ENCODE measurements at regions not wholly inside any gene's neighbourhood (a gene's known extent, or its start where the extent isn't known, plus 50 kb on each side); places are given as distances from the start of the nearest gene placed in this dataset.

DNA sequence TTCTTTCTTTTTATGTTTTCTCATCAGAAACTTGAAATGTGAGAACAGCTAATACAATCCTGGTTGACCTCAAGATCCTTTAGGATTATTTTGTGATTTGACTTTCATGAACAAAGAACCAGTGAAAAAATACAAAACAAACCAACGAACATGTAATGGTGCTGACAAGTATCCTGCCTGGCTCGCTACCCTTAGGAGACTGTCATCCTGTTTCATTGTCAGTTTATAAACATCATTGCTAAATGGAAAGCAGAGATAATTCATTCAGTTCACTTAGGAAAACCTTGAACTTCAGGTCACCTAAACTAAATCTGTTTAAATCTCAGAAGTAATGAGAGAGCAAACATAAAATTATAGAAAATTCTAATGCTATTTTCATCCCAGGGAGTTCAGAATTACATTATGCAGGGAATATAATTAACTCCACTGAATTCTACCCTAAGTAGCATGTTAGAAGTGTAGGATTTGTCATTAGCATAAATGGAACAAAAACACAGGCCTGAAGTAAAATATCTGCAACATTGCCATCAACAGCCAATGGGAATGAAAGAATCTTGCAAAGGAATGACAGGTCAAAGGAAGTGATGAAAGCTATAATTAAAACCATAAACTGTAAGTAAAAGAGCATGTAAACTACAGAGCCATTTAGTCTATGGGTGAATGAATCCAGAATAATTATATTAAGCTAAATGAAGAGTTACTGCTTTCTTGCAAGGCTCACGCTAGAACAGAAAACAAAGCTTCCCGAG, 401.2 kb upstream of the MANEA start:
- TF ChIP-seq, protein P1, sequence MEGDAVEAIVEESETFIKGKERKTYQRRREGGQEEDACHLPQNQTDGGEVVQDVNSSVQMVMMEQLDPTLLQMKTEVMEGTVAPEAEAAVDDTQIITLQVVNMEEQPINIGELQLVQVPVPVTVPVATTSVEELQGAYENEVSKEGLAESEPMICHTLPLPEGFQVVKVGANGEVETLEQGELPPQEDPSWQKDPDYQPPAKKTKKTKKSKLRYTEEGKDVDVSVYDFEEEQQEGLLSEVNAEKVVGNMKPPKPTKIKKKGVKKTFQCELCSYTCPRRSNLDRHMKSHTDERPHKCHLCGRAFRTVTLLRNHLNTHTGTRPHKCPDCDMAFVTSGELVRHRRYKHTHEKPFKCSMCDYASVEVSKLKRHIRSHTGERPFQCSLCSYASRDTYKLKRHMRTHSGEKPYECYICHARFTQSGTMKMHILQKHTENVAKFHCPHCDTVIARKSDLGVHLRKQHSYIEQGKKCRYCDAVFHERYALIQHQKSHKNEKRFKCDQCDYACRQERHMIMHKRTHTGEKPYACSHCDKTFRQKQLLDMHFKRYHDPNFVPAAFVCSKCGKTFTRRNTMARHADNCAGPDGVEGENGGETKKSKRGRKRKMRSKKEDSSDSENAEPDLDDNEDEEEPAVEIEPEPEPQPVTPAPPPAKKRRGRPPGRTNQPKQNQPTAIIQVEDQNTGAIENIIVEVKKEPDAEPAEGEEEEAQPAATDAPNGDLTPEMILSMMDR (IDR thresholded peaks at IDR 0.05), result no peak
- no peak for DNase-seq
- intact Hi-C loops (cut with DNase I), result no loop called here
- no peaks in the 10 kb centered on the region for H3K4me1 ChIP-seq
- no peaks in the 10 kb centered on the region for H3K36me3 ChIP-seq
- no peak overlapping the region for H3K27ac ChIP-seq
- H3K27me3 ChIP-seq (ENCODE audit: low read depth), result no peaks in the 10 kb centered on the region
- no peak for ATAC-seq
- H3K4me3 ChIP-seq, result no peak overlapping the region
- no peaks in the 10 kb centered on the region for H3K9me3 ChIP-seq

DNA sequence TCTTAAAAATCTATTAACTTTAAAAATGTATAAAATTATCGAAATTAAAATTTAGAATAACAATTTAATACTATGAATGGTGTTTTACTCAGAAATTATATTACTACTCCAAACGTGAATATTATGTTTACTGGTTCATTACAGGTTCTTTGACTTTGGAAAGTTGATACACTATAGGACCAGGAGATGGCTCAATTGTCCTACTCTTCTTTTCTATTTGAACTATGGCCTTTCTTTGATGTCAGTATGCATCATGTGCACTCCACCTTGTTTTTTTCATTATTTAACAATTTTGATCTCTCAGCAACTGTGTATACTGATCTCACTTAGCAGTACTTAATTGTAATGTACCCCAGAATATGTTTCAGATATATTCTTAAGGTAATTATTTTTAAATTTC, 391.5 kb upstream of the MANEA start:
- Histone ChIP-seq H3K9me3 (no peaks in the 10 kb centered on the region), H3K36me3 (no peaks in the 10 kb centered on the region), H3K4me1 (no peaks in the 10 kb centered on the region), H3K27ac (no peak overlapping the region), H3K27me3 (ENCODE audit: low read depth) (no peaks in the 10 kb centered on the region), H3K4me3 (no peak overlapping the region)
- TF ChIP-seq, protein P1 (IDR thresholded peaks at IDR 0.05), result no peak
- DNase-seq, result no peak
- intact Hi-C loops (cut with DNase I), result no loop called here
- ATAC-seq, result no peak

DNA sequence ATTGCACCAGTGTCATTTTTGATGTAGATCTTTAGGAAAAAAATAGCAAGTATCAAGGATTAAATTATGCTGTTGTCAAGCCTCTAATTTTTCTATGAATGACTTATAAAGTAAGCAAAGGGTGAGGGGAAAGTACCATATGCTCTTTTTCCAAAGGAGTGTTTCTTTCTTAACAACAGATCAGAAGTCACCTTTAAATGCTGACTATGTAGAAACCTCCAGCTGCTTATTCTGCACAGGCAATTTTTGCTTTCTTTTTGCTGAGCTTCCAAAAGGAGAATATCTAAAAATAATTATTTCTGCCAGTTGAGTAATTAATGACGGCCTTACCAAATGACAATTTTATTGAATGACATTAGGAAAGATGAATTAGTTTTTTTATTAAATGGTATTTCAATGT, 390.6 kb upstream of the MANEA start:
- TF ChIP-seq, protein P1 (IDR thresholded peaks at IDR 0.05), result no peak
- ATAC-seq (no peak), DNase-seq (no peak)
- Histone ChIP-seq H3K4me1 (no peaks in the 10 kb centered on the region), H3K4me3 (no peak overlapping the region), H3K27me3 (ENCODE audit: low read depth) (no peaks in the 10 kb centered on the region), H3K27ac (no peak overlapping the region), H3K36me3 (no peaks in the 10 kb centered on the region), H3K9me3 (no peaks in the 10 kb centered on the region)
- intact Hi-C loops (cut with DNase I), result no loop called here

DNA sequence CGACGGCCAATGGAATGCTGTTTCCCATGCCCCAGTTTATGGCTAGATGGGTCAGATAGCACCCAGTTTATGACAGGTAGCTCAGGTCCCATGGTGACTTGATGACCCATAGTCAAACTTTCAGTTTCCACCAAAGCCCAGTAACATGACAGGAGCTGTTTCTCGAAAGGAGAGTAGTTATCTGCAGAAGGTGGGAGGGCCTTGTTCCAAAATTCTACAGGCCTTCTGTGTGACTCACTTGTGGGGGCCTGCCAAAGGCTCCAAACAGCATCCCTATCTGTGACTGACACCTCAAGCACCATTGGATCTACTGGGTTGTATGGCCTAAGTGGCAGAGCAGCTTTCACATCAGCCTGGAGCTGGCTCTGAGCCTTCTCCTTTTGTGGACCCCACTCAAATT, 379.7 kb upstream of the MANEA start:
- Histone ChIP-seq H3K4me3 (no peak overlapping the region), H3K36me3 (no peaks in the 10 kb centered on the region), H3K27ac (no peak overlapping the region), H3K9me3 (no peaks in the 10 kb centered on the region), H3K4me1 (no peaks in the 10 kb centered on the region), H3K27me3 (ENCODE audit: low read depth) (no peaks in the 10 kb centered on the region)
- TF ChIP-seq, protein P1 (IDR thresholded peaks at IDR 0.05), result no peak
- ATAC-seq (no peak), DNase-seq (no peak)
- intact Hi-C loops (cut with DNase I), result no loop called here

DNA sequence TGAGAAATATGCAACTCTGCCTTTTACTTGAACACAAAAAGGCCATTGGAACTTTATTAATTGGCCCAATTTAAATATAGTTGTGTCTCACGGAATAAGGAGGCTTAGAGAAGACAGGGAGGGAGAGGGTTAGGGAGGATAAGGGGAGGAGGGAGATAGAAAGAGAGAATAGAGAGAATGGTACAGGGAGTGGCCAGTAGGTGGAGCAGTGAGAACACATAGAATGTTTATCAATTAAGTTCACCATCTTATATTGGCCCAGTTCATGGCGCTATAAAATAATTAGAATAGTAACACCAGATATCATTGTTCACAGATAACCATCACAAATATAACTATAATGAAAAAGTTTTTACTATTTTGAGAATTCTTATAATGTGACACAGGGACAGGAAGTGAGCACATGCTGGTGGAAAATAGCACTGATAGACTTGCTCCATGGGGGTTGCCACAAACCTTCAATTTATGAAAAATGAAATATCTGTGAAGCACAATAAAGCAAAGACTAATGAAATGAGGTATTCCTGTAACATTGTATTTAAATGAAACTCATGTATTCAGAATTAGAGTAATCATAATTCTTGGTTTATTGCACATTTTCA, 374.1 kb upstream of the MANEA start:
- H3K27me3 ChIP-seq (ENCODE audit: low read depth), result no peaks in the 10 kb centered on the region
- H3K9me3 ChIP-seq, result no peaks in the 10 kb centered on the region
- no peak overlapping the region for H3K4me3 ChIP-seq
- intact Hi-C loops (cut with DNase I), result no loop called here
- H3K4me1 ChIP-seq, result no peaks in the 10 kb centered on the region
- no peak overlapping the region for H3K27ac ChIP-seq
- no peaks in the 10 kb centered on the region for H3K36me3 ChIP-seq
- DNase-seq, result no peak
- TF ChIP-seq, protein P1 (IDR thresholded peaks at IDR 0.05), result peak; percentile 57
- peak; percentile 44 to 59 for ATAC-seq
